SW480 (cell line): ENCODE measurements at regions not wholly inside any gene's neighbourhood (a gene's known extent, or its start where the extent isn't known, plus 50 kb on each side); places are given as distances from the start of the nearest gene placed in this dataset.
"Not testable (repeated sequence)": the region's sequence is repeated elsewhere in the genome, so short reads cannot be mapped to it uniquely, and the experiment has no call there.

Experiments used
- DNase-seq: peaks from one replicate; pipeline ENCODE4 v3.0.0-alpha.2; 2016; ENCODE audit warnings: low spot score

DNA sequence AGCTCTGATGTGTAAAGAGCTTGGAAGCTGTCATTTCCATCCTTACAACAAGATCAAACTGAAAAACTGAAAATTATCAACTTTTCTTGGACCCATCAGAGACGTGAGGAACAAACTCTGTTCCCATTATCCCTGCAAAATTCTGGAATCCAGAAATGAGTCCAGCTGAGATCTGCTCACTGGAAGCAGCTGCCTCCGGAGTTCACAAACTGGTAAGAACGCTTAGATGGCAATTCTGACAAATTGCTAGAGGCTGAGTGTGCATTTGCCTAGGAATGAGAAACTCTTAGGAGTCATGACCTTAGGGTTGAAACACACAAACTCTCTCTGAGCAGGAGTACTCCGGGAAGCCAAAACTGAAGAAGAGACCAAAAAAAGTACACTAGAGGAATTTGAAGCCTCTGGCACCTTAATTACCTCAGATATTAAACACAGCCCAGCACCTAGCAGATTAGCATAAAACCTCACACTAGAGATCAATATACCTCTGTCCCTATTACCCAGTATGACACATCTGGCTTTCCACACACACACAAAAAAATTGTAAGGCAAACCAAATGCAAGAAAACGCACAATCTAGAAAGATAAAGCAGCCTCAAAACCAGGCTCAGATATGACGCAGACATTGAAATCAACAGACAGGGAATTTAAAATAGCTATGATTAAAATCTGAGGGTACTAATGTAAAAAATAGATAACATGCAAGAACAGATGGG lies 233.5 kb upstream of the SGK1 start:
- no peak for DNase-seq

GRCh38 chr6:134550604-134551003 lies 232.7 kb upstream of the SGK1 start:
- no peak for DNase-seq

GRCh38 chr6:134549854-134550253 lies 231.9 kb upstream of the SGK1 start:
- DNase-seq, result no peak

DNA sequence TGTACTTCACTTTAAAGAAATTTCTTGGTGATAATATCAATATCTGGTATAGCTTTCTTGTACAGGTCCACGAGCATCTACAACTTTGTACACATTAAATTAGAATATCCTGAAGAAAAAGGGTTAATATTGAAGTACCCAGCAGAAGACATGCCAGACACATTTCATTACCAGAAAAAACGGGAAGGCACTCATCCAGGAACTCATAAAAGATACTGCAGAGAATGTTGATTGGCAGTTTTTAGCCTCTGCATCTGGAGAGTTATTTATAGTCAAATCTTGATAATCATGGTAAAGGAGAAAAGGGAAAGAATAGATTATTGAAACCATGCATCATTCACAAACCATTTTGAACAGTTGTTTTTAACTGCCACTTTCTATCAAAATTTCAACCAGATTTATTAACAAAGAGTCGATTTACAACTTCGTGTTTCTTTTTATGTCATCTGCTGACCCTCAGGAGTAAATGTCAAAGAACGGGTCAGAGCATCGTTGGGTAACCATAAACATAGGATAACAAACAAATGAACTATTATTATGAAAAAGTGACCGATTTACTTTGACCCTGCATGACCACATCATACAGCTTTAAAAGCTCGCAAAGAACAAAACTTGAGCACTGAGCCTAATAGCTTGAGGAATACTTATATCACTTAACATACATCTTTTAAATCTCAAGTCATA lies 229.2 kb upstream of the SGK1 start:
- DNase-seq, result no peak

- DNase-seq, result no peak
Measured at GRCh38 chr6:134544737-134545136, 226.8 kb upstream of the SGK1 start.

DNA sequence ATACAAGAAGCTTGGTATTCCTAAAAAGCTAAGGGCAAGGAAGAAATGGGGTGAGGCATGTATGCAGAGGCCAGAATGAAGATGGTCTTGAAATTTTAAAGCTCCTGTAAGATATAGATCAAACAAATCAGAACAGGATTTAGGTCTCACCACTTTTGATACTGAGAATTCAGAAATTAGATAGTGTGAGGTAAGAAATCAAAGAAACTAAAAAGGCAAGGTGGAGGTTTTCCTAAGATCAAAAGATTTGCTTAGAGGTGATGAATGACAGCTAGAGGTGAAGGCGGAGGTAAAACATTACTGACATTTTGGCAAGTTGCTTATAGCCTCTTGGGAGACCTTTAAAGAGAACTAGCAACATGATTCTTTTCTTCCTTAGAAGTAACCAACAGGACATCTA lies 225.2 kb upstream of the SGK1 start:
- no peak for DNase-seq

DNA sequence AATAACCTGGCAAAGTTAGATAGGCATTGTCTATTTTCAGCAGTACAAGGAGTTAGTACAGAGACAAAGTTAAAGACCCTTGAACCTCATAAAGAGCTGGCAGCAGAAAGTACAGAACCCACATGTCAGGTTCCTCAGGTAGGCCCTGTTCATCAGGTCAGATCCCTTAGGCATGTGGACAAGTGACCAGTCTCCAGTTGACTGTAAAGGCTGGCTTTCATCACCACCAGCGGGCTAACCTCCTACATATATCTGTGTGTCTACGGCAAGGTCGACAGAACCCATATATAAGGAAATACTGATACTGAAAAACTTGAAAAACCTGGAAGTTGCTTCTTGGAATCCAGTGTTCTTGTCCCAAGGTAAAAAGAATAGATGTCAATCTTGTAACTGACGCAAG lies 223.1 kb upstream of the SGK1 start:
- DNase-seq, result no peak

DNA sequence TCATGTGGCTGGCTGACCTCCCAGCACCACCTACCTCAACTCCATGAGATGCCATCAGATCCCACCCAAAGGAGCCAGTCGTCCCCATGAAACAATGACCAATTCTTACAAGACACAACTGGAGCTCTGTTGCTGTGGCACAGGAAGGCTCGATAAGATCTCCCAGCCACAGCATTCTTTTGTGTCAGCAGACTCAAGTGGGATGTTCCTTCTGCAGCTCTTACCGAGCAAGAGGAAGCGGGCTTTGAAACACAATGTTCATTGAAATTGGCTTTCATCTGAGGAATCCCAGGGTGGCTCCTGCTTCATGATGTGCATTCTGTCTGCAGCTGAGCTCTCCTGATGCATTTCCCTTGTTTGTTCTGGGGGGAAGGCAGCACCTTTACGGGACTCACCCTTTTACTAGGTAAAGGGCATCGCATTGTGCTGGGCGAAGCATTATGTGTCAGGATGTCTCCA lies 222.0 kb upstream of the SGK1 start:
- DNase-seq, result peak; percentile 21

DNA sequence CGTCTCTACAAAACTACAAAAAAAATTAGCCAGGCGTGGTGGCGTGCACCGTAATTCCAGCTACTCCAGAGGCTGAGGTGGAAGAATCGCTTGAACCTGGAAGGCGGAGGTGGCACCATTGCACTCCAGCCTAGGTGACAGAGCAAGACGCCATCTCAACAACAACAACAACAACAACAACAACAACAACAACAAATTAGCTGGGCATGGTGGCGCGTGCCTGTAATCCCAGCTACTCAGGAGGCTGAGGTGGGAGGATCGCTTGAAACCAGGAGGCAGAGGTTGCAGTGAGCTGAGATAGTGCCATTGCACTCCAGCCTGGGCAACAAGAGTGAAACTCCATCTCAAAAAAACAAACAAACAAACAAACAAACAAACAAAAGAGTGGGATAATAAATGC lies 219.9 kb upstream of the SGK1 start:
- DNase-seq, result not testable (repeated sequence)

DNA sequence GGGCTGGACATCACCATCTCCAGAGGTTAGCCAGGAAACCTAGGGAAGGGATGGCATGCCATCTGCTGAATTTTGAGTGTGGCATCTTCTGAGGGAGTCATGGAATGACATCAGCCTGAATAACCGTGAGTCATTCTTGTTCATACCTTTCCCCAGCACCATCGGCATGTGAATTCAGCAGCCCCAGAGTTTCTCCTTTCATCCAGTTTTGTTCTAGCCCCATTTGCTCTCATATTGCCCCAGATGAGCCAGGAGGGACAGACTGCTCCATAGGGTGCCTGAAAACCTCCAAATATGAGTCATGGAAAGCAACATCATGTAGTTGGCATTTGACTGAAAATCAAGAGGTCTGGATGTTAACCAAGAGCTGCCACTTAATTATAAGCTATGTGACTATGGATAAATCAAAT lies 219.2 kb upstream of the SGK1 start:
- peak; percentile 65 for DNase-seq

DNA sequence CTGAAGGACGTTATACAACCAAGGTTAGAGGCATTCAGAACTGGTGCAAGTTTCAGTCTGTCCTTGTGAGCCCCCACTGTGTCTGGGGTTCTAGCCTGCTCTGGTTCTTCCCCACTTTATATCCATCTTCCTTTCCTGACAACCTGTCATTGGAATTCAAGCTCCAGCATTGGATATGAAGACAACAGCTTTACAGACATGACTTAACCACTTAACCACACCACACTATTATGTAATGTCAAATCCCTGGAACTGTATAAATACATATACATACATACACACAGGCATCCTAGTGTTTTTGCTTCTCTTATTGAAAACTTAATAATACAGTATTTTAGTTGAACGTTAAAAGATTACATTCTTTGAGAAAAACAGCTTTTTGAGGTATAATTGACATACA lies 217.9 kb upstream of the SGK1 start:
- no peak for DNase-seq

DNA sequence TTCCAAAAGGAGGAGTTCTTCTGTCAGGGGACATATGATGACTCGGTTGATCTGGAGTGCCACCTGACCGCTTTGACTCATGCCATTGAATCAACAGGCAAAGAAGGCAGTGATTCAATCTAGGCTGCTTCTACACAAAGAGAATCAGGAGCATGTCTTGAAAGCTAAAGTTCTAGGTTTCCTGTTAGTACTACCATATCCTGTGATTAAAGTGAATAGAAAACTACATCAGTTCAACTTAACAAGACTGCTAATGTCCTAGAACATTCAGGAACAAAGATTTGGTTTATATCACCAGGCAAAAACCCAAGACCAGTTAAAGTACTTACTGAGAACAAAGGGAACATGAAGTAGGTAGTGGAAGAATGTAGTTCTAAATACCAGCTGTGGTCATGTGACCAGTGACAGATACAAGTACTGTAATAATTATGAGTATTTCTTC lies 216.8 kb upstream of the SGK1 start:
- DNase-seq, result no peak

DNA sequence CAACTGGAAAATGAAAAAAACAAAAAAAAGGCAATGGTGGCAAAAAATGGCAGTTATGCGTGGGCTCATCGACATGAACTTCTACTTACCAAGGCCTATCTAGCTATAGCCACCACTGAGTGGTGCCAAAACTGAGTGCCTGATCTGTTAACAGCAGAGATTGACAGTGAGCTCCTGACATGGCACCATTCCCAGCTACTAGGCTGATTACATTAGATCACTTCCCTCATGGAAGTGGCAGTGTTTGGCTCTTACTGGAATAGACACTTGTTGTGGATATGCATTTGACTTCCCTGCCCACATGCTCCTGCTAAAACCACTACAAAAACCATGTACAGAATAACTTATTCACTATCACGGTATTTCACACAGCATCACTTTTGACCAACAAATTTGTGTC lies 216.1 kb upstream of the SGK1 start:
- no peak for DNase-seq

GRCh38 chr6:134532694-134533624 lies 215.0 kb upstream of the SGK1 start:
- no peak for DNase-seq

DNA sequence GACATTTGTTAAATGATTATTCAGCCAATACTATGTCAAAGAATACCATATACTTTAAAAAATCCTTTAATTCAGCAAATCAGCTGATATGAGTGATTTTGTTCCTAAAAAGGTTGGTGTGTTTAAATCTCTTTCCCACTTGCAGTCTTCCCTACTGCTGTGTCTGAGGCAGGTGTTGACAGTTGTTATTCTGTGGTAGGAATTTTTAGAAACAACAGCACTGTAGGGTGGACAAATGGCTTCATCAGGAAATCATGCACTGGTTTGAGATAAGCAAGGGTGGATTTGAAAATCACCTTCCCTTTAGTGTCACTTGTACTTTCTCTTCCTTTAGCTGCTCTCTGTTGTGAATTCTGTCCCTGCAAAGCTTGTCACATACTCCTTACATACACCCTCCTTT lies 213.7 kb upstream of the SGK1 start:
- DNase-seq, result no peak

DNA sequence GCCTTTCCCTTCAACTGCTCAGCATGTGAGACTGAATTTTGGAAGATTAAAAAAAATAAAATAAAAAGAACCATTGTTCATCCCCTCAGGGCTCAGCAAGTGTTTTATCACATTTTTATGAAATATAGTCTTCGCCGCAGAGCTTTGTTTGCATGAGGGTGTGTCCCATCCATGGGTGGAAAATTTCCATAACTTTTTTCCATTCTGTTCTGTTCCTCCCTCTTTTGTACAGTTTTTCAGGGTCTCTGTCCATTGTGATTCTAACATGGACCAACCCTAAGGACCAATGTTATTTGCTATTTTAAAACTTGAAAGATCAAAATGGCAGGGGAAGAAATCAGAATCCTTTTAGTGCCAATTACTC lies 213.3 kb upstream of the SGK1 start:
- DNase-seq, result no peak

DNA sequence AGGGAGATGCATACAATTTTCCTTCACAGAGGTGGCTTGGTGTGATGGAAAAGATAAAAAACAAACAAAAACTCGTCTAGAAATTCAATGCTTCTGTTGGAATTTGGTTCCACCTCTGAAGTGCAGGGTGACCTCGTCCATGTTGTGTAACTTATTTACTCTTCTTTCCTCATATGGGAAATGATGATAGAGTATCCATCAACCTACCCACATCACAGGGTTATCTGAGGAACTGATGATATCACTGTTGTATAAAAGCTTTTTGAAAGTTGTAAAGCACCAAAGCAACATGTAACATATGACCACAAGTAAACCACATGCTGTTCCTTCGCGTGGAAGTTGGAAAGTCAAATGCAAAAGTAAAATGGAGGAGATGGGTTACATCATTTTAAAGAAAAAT lies 212.0 kb upstream of the SGK1 start:
- peak; percentile 90 for DNase-seq

- DNase-seq, result no peak
Measured at GRCh38 chr6:134529305-134529704, 211.4 kb upstream of the SGK1 start.

DNA sequence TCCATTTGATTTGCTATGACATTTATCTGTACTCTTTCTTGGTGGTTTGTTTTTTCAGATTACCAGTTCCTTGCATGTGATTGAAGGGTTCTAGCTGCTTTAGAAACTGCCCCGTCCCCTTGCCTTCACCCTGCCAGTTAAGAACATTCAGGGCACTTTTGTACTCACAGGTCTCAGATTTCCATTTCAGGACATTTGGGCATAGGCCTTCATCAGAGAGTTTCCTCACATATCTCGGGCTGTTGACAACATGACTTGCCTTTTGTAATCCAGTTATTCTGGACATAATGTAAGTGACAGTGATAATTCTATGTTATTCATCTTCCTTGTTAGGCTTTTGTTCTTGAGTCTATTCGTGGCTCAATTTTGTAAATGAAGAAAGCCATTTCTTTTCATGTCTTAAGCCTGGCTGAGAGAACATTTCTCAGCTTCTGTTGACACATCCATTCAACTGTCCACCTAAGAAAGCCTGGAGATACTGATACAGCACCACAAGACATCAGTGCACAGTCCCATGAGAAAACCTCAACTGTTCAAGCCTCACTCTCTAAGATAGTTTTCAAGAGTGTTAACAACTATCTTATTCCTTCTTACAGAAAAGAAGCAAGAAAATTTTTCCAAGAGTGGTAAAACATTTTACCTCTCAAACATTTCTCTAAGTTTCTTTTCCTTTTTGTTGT lies 209.3 kb upstream of the SGK1 start:
- DNase-seq, result no peak

GRCh38 chr6:134525190-134525868 lies 207.4 kb upstream of the SGK1 start:
- no peak for DNase-seq

- DNase-seq, result no peak
Measured at GRCh38 chr6:134523903-134524650, 206.2 kb upstream of the SGK1 start.
